NOMO-1 treated with DMSO at 0.1 percent for 48 hours (cell line): ENCODE measurements at regions not wholly inside any gene's neighbourhood (a gene's known extent, or its start where the extent isn't known, plus 50 kb on each side); places are given as distances from the start of the nearest gene placed in this dataset.
"Not testable (repeated sequence)": the region's sequence is repeated elsewhere in the genome, so short reads cannot be mapped to it uniquely, and the experiment has no call there.

ENCODE experiments used
- DNase-seq: peaks from one replicate; lab custom pipeline; 2025; ENCODE audit not compliant: unreplicated experiment; lab: John Stamatoyannopoulos, UW

GRCh38 chr5:19241690-19242089 lies 746.3 kb downstream of the CDH18 start:
- no peak for DNase-seq

DNA sequence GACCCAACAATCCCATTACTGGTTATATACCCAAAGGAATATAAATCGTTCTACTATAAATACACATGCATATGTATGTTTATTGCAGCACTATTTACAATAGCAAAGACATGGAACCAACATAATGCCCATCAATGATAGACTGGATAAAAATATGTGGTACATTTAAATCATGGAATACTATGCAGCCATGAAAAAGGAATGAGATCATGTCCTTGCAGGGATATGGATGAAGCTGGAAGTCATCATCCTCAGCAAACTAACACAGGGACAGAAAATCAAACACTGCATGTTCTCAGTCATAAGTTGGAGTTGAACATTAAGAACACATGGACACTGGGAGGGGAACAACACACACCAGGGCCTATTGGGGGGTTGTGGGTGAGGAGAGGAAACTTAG lies 741.8 kb downstream of the CDH18 start:
- not testable (repeated sequence) for DNase-seq

DNA sequence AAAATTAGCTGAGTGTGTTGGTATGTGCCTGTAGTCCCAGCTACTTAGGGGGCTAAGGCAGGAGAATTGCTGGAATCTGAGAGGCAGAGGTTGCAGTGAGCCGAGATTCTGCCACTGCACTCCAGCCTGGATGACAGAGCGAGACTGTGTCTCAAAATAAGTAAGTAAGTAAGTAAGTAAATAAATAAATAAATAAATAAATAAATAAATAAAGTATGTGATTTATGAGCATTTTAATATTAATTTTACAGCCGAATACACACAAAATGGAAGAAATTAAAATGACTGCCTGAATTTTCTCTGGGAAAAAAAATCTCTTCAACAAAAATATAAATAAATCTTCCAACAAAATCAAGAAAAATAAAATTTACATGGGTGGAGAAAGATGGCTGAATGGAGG lies 740.7 kb downstream of the CDH18 start:
- no peak for DNase-seq

GRCh38 chr5:19256036-19256435 lies 732.0 kb downstream of the CDH18 start:
- no peak for DNase-seq

GRCh38 chr5:19258686-19259085 lies 729.3 kb downstream of the CDH18 start:
- DNase-seq, result no peak

DNA sequence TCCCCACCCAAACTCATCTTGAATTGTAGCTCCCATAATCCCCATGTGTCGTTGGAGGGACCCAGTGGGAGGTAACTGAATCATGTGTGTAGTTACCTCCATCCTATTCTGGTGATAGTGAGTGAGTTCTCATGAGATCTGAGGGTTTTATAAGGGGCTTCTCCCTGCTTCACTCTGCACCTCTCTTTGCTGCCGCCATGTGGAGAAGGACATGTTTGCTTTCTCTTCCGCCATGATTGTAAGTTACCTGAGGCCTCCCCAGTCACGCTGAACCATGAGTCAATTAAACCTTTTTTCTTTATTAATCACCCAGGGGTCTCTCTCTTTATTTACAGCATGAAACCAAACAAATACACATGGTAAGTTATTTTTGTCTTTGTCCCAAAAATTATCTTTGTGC lies 726.1 kb downstream of the CDH18 start:
- DNase-seq, result no peak

DNA sequence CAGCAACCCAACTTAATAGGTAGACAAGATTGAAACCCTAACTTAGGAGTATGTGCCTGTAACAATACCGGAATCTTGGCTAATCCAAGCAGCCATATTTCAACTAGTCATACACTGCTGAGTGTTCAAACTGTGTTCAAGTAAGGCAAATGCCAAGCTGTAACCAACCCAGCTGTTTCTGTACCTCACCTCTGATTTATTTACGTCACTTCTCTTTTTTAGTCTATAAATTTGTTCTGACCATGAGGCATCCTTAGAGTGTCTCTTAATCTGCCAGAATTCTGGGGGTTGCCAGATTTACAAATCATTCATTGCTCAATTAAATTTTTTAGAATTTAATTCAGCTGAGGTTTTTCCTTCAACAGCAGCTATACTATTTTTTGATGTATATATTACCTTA lies 723.2 kb downstream of the CDH18 start:
- no peak for DNase-seq

DNA sequence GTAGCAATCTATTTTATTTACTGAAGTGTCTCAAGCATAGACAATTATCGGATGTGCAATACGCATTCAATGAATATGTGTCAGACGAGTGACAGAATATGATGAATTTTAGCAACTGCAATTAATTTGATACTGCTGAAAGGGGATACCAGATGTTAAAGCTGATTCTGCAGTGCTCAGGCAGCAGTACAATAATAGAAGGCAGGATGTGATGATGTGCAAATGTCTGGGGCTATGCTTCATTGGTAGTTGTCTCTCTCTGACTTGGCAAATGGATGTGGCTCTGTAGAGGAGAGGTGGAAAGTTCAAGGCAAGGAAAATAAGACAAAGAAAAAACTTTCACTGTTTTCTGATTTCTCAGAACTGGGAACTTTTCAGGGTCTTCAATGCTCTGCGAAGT lies 721.2 kb downstream of the CDH18 start:
- DNase-seq, result no peak

- no peak for DNase-seq
Measured at GRCh38 chr5:19270153-19270552, 717.8 kb downstream of the CDH18 start.

DNA sequence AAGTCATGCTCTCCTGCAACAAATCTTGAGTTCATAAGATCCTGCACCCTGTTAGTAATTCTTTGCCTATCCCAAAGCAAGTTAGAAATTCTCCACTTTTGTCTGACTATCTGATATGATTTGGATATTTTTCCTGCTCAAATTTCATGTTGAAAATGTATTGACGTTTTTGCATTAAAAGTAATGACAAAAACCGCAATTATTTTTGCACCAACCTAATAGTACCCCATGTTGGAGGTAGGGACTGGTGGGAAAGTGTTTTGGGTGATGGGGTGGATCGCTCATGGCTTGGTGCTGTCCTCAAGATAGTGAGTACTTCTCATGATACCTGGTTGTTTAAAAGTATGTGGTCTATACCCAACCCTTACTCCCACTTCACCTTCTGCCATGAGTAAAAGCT lies 713.4 kb downstream of the CDH18 start:
- no peak for DNase-seq

DNA sequence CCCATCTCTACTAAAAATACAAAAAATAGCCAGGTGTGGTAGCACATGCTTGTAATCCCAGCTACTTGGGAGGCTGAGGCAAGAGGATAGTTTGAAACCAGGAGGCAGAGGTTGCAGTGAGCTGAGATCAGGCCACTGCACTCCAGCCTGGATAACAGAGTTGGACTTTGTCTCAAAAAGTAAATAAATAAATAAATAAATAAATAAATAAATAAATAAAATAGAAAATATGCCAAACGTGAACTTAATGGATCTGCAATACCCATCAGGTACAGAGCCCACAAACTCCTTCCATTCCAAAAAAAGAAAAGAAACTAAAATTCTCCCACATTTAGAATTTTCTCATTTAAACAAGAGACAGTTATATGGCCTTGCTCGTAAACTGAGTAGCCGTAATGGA lies 702.7 kb downstream of the CDH18 start:
- DNase-seq, result no peak

DNA sequence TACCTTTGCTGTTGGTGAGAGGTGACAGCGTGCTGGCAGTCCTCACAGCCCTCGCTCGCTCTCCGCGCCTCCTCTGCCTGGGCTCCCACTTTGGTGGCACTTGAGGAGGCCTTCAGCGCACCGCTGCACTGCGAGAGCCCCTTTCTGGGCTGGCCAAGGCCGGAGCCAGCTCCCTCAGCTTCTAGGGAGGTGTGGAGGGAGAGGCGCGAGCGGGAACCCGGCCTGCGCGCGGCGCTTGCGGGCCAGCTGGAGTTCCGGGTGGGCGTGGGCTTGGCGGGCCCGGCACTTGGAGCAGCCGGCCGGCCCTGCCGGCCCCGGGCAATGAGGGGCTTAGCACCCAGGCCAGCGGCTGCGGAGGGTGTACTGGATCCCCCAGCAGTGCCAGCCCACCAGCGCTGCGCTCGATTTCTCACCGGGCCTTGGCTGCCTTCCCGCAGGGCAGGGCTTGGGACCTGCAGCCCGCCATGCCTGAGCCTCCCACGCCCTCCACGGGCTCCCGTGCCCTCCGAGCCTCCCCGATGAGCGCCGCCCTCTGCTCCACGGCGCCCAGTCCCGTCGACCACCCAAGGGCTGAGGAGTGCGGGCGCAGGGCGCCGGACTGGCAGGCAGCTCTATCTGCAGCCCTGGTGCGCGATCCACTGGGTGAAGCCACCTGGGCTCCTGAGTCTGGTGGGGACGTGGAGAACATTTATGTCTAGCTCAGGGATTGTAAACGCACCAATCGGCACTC lies 700.3 kb downstream of the CDH18 start:
- not testable (repeated sequence) for DNase-seq

DNA sequence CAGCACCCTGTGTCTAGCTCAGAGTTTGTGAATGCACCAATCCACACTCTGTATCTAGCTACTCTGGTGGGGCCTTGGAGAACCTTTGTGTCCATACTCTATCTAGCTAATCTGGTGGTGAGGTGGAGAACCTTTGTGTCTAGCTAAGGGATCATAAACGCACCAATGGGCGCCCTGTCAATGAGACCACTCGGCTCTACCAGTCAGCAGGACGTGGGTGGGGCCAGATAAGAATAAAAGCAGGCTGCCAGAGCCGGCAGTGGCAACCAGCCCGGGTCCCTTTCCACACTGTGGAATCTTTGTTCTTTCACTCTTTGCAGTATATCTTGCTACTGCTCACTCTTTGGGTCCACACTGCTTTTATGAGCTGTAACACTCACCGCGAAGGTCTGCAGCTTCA lies 699.7 kb downstream of the CDH18 start:
- DNase-seq, result not testable (repeated sequence)

DNA sequence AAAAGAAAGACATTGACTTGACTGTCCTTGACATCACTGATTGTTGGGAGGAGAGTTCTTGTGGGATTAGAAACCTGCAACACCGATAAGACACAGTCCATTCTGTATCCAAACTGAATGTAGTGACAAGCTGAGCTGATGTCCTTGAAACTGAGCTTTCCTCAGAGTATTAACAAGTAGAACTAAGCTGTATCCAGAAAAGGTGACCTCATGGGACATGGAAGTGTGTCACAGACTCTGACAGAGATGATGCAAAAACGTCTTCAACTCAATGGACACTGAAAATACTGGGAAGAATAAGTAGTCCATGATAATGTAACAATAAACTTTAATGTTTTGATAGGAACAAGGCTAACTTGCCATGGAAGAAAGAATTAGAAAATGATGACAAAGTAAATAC lies 690.1 kb downstream of the CDH18 start:
- DNase-seq, result no peak

- DNase-seq, result no peak
Measured at GRCh38 chr5:19301271-19301670, 686.7 kb downstream of the CDH18 start.

GRCh38 chr5:19314840-19315239 lies 673.2 kb downstream of the CDH18 start:
- no peak for DNase-seq

DNA sequence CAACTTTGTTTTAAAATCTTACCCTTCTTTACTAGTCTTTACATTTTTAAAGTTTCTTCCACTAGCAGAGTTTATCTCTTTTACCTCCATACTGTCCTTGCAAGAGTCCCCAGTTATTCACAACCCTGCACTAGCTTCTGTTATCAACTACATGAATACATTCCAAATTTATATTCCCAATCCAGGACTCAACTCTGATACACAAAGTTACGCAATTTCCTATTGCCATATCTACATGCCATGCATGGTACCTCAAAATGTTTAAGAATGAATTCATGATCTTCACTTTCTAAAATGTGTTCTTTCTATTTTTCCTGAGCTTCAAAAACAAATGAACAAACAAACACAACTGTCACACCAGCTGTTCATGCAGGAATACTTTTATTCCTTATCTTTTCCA lies 668.7 kb downstream of the CDH18 start:
- DNase-seq, result no peak

GRCh38 chr5:19322716-19323485 lies 665.1 kb downstream of the CDH18 start:
- no peak for DNase-seq

DNA sequence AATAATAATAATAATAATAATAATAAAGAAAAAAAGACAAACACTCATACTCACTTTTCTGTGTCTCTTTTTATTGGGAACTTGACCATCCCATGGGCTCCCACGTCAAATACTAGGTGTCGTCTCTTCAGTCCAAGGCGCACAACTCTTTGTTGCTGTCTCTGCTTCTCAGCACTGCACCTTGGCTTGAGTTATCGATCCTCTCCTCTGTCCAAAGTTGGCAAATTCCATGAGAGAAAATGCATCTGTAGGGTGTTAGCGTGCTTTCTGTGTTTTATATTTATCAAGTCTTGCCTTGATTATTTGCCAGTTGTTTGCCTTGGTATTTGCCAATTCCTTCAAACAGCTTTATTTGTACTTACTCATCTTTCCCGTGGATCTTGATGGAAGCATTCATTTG lies 653.7 kb downstream of the CDH18 start:
- no peak for DNase-seq

DNA sequence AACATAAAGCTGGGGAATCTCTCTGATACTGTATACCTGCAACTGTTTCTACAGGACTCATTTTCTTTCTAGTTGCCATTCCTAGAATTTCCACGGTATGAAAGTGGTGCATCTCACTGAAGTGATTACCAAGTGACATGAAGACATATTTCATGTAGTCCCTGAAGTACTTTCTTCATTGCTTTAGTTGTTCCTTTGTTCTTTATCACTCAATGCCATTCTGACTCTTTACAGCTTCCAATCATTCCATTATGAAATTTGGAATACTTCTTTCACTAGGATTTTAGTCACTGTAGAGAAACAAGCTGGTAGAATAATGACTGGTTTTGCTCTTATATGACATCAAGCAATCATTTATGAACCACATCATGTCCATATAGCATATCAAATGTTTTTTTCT lies 645.1 kb downstream of the CDH18 start:
- no peak for DNase-seq

DNA sequence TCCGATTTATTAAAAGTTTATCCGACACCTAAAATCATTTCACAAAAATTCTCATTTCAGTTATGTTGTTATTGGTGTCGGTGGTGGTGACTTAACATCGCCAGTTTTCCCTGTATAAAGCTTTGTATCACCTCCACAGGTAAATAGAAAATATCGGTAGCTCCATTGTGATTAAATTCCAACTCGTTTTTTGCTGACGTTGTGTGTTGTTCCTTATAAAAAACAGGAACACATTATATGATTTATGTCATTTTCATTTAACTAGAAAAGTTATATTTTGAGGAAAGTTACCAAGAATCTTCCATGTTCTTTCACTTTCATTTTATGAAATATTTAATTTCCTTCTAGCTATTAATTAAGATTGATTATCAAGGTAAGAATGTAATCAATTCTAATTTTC lies 635.9 kb downstream of the CDH18 start:
- no peak for DNase-seq

- DNase-seq, result no peak
Measured at GRCh38 chr5:19369048-19369447, 619.0 kb downstream of the CDH18 start.

DNA sequence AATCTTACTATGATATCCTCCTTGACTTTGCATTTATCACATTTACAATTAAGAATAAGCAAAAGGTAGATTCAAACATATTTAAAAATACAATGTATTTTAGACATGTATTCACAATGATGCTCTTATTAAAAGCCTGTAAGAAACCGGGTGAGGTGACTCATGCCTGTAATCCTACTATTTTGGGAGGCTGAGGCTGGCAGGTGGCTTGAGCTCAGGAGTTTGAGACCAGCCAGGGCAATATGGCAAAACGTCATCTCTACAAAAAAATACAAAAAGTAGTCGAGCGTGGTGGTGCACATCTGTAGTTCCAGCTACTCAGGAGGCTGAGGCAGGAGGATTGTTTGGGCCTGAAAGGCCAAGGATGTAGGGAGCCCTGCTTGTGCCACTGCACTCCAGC lies 618.4 kb downstream of the CDH18 start:
- DNase-seq, result no peak
